ENCODE measurements at regions not wholly inside any gene's neighbourhood (a gene's known extent, or its start where the extent isn't known, plus 50 kb on each side); places are given as distances from the start of the nearest gene placed in this dataset.

DNA sequence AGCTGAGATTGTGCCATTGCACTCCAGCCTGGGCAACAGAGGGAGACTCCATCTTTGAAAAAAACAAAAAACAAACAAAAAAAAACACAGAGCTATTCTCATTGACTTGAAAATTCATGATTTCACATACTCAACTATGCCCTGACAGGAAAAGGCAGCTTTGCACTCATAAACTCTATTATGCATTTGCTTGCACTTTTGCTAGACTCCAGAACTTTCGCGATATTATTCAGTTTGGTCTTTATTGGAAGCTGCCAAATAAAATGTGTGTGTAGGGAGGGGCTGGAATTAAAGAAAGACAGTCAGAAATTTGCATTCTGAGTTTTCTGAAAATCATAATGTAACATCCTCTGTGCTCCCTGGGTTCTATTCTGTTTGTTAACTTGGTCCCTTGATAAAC, 635.1 kb upstream of the KLF12 start:
- no peak overlapping the region for H3K27ac ChIP-seq

DNA sequence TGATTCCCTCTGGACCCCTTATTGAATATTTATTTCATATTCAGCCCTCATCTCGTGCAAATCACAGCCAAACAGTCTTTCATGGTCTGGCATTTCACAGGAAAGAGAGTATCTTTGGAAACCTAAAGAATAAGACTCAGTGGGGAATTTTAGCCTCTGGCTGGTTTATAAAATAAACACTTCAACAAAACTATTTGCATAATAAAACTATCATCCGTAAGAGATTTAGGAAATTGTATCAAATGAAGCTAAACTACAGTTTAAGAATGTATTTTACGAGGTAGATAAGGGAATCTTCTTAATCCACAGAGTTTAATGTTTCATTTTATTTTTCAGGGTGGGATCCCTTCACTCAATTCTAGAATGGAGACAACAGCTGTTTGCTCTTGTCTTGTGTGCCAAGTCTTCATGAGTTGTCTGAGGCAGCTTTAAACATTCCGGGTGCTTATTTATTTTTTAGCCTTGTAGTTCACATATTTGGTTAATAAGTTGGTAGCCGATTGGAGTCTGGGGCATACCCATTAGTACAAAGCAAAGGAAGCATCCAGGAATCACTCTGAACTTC, 634.4 kb upstream of the KLF12 start:
- H3K27me3 ChIP-seq, result no peaks in the 10 kb centered on the region
- H3K36me3 ChIP-seq, result no peaks in the 10 kb centered on the region
- TF ChIP-seq, protein P1, sequence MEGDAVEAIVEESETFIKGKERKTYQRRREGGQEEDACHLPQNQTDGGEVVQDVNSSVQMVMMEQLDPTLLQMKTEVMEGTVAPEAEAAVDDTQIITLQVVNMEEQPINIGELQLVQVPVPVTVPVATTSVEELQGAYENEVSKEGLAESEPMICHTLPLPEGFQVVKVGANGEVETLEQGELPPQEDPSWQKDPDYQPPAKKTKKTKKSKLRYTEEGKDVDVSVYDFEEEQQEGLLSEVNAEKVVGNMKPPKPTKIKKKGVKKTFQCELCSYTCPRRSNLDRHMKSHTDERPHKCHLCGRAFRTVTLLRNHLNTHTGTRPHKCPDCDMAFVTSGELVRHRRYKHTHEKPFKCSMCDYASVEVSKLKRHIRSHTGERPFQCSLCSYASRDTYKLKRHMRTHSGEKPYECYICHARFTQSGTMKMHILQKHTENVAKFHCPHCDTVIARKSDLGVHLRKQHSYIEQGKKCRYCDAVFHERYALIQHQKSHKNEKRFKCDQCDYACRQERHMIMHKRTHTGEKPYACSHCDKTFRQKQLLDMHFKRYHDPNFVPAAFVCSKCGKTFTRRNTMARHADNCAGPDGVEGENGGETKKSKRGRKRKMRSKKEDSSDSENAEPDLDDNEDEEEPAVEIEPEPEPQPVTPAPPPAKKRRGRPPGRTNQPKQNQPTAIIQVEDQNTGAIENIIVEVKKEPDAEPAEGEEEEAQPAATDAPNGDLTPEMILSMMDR (IDR thresholded peaks at IDR 0.05), result no peak
- no peaks in the 10 kb centered on the region for H3K4me1 ChIP-seq (ENCODE audit: control insufficient read depth in 1 of 2, insufficient read depth in 1 of 2, low read depth in 1 of 2, low read length in 1 of 2)
- no peak overlapping the region for H3K4me3 ChIP-seq (ENCODE audit: low read depth in 1 of 2, low read length in 1 of 2)
- H3K9me3 ChIP-seq, result no peaks in the 10 kb centered on the region
- no peak overlapping the region for H3K27ac ChIP-seq

More for the DNA sequence above, 635.1 kb upstream of the KLF12 start:
- no peaks in the 10 kb centered on the region for H3K4me1 ChIP-seq (ENCODE audit: control insufficient read depth in 1 of 2, insufficient read depth in 1 of 2, low read depth in 1 of 2, low read length in 1 of 2)
- no peaks in the 10 kb centered on the region for H3K9me3 ChIP-seq
- no peak overlapping the region for H3K4me3 ChIP-seq (ENCODE audit: low read depth in 1 of 2, low read length in 1 of 2)
- H3K36me3 ChIP-seq, result no peaks in the 10 kb centered on the region
- no peaks in the 10 kb centered on the region for H3K27me3 ChIP-seq
- TF ChIP-seq, protein P1 (IDR thresholded peaks at IDR 0.05), result no peak

DNA sequence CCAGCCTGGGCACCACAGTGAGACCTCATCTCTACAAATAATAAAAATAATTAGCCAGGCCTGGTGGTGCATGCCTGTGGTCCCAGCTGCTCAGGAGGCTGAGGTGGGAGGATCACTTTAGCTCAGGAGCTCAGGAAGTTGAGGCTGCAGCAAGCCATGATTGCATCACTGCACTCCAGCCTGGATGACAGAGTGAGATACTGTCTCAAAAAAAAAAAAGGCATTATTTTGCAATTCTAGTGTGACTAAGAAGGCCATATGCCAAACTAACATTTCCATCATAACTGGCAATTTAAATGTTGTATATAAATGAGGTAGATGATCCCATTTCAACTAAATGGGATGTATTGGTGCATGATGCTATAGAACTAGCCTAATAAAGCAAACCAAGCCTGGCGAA, 632.8 kb upstream of the KLF12 start:
- no peaks in the 10 kb centered on the region for H3K27me3 ChIP-seq
- no peaks in the 10 kb centered on the region for H3K4me1 ChIP-seq (ENCODE audit: control insufficient read depth in 1 of 2, insufficient read depth in 1 of 2, low read depth in 1 of 2, low read length in 1 of 2)
- H3K36me3 ChIP-seq, result no peaks in the 10 kb centered on the region
- H3K27ac ChIP-seq, result no peak overlapping the region
- no peak overlapping the region for H3K4me3 ChIP-seq (ENCODE audit: low read depth in 1 of 2, low read length in 1 of 2)
- TF ChIP-seq, protein P1 (IDR thresholded peaks at IDR 0.05), result no peak
- no peaks in the 10 kb centered on the region for H3K9me3 ChIP-seq

DNA sequence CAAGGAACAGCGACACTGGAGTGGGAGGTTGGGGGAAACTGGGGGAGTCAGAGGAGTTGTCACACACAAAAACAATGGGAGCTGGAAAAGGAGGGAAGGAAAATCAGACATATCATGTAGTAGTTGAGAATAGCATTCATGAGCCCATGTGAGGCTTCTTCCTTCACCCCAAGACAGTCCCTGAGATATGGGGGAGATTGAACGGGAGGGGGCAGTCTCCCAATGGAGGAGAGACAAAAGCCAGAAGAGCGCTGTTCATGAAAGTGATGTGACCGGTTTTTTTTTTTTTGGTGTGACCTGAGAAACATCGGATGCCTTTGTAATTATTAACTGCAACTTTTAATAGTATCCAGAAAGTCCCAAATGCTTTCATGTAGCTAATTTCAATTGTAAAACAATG, 631.8 kb upstream of the KLF12 start:
- no peaks in the 10 kb centered on the region for H3K4me1 ChIP-seq (ENCODE audit: control insufficient read depth in 1 of 2, insufficient read depth in 1 of 2, low read depth in 1 of 2, low read length in 1 of 2)
- no peaks in the 10 kb centered on the region for H3K36me3 ChIP-seq
- H3K9me3 ChIP-seq, result no peaks in the 10 kb centered on the region
- no peak overlapping the region for H3K27ac ChIP-seq
- H3K4me3 ChIP-seq (ENCODE audit: low read depth in 1 of 2, low read length in 1 of 2), result no peak overlapping the region
- TF ChIP-seq, protein P1 (IDR thresholded peaks at IDR 0.05), result no peak
- no peaks in the 10 kb centered on the region for H3K27me3 ChIP-seq

DNA sequence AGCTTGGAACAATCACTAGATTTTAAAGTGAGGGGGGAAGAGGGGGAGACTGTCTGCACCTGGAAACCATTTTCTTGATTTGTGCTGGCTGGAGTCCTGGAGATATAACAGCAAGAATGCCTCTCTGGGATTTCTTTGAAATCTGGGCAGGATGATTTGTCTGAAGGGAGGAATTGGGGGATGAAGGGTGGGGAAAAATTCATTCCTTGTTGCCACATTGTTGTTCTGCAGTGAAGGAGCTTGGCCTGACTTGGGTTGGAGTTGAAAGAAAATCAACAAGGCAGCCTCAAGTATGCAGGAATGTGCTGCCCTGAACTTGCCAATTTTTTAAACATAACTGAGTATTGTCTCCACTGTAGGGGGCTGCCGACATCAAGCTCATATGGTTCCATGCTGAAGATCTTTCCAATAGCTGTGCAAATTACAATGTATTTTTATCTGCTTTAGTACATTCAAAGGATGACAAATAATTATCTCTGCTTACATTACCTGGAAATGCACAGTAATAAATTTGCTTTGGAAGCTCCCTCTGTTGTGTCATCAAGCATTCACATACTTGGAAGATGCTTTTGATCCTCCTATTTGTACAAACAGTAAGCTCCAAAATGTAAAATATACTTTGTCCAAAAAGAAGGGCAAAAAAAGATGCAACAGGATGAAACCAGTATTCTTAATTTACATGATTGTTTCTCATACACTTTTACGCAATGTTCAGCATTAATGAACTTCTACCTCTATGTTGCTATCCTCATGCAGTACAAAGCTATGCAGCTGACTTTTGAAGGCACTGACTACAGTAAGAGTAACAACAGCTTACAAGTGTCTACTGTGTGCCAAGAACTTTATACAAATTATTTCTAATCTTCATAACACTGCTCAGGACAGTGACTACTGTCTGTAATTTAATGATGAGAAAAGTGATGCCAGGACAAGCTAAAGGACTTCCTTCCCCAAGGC, 627.9 kb upstream of the KLF12 start:
- Histone ChIP-seq H3K9me3 (no peaks in the 10 kb centered on the region), H3K4me3 (ENCODE audit: low read depth in 1 of 2, low read length in 1 of 2) (no peak overlapping the region), H3K36me3 (no peaks in the 10 kb centered on the region), H3K27ac (no peak overlapping the region), H3K4me1 (ENCODE audit: control insufficient read depth in 1 of 2, insufficient read depth in 1 of 2, low read depth in 1 of 2, low read length in 1 of 2) (no peaks in the 10 kb centered on the region), H3K27me3 (no peaks in the 10 kb centered on the region)
- TF ChIP-seq, protein P1 (IDR thresholded peaks at IDR 0.05), result no peak
